ENCODE measurements at regions not wholly inside any gene's neighbourhood (a gene's known extent, or its start where the extent isn't known, plus 50 kb on each side); places are given as distances from the start of the nearest gene placed in this dataset.

DNA sequence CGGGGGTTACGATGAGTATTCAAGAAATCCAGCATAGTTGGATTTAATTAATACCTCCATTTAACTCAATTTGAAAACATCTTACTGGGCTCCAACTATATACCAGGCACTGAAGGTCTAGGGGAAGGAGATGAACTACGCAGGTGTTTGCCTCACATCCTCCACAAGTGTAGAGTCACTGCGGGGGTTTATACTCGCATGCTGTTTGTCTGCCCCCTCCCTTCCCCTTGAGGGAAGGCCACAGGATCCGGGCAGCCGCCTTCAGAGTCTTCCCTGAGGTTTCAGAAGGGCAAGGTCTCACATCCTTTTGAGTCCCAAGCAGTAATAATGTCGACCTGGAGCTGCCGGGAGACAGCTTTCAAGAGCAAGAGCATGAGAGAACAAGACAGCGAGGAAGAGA lies 142.4 kb upstream of the GALNT2 start:
- TF ChIP-seq, protein P1, sequence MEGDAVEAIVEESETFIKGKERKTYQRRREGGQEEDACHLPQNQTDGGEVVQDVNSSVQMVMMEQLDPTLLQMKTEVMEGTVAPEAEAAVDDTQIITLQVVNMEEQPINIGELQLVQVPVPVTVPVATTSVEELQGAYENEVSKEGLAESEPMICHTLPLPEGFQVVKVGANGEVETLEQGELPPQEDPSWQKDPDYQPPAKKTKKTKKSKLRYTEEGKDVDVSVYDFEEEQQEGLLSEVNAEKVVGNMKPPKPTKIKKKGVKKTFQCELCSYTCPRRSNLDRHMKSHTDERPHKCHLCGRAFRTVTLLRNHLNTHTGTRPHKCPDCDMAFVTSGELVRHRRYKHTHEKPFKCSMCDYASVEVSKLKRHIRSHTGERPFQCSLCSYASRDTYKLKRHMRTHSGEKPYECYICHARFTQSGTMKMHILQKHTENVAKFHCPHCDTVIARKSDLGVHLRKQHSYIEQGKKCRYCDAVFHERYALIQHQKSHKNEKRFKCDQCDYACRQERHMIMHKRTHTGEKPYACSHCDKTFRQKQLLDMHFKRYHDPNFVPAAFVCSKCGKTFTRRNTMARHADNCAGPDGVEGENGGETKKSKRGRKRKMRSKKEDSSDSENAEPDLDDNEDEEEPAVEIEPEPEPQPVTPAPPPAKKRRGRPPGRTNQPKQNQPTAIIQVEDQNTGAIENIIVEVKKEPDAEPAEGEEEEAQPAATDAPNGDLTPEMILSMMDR (IDR thresholded peaks at IDR 0.05 in 4 of 5, conservative IDR thresholded peaks at IDR 0.05 in 1 of 5) = no peak
- TF ChIP-seq POLR2A (IDR thresholded peaks at IDR 0.05) = no peak
